ENCODE measurements at regions not wholly inside any gene's neighbourhood (a gene's known extent, or its start where the extent isn't known, plus 50 kb on each side); places are given as distances from the start of the nearest gene placed in this dataset.
A peak's percentile ranks its signal among the peaks of the same experiment; 100 is the strongest.

- no peak for DNase-seq (ENCODE audit: low read depth in 4 of 4, low spot score in 3 of 4)
Observed at GRCh38 chr12:124402248-124403066, 107.6 kb downstream of the RFLNA start.

- DNase-seq (ENCODE audit: low read depth in 4 of 4, low spot score in 3 of 4), result peak in 1 of 4 donors; percentile 51
Observed at GRCh38 chr12:124401704-124402221, 106.9 kb downstream of the RFLNA start.

- no peak for DNase-seq (ENCODE audit: low read depth in 4 of 4, low spot score in 3 of 4)
Observed at GRCh38 chr12:124400124-124400523, 105.2 kb downstream of the RFLNA start.

- DNase-seq (ENCODE audit: low read depth in 4 of 4, low spot score in 3 of 4), result no peak
Observed at GRCh38 chr12:124399622-124400021, 104.7 kb downstream of the RFLNA start.

GRCh38 chr12:124398578-124399227 lies 103.8 kb downstream of the RFLNA start:
- no peak for DNase-seq (ENCODE audit: low read depth in 4 of 4, low spot score in 3 of 4)

- no peak for DNase-seq (ENCODE audit: low read depth in 4 of 4, low spot score in 3 of 4)
Observed at GRCh38 chr12:124397807-124398577, 103.1 kb downstream of the RFLNA start.

- DNase-seq (ENCODE audit: low read depth in 4 of 4, low spot score in 3 of 4), result no peak
Observed at GRCh38 chr12:124397399-124397679, 102.4 kb downstream of the RFLNA start.

GRCh38 chr12:124396544-124397398 lies 101.9 kb downstream of the RFLNA start:
- no peak for DNase-seq (ENCODE audit: low read depth in 4 of 4, low spot score in 3 of 4)

GRCh38 chr12:124395986-124396385 lies 101.1 kb downstream of the RFLNA start:
- DNase-seq (ENCODE audit: low read depth in 4 of 4, low spot score in 3 of 4), result no peak

GRCh38 chr12:124395284-124395752 lies 100.4 kb downstream of the RFLNA start:
- no peak for DNase-seq (ENCODE audit: low read depth in 4 of 4, low spot score in 3 of 4)

- no peak for DNase-seq (ENCODE audit: low read depth in 4 of 4, low spot score in 3 of 4)
Observed at GRCh38 chr12:124394462-124395128, 99.7 kb downstream of the RFLNA start.

GRCh38 chr12:124393831-124394230 lies 98.9 kb downstream of the RFLNA start:
- no peak for DNase-seq (ENCODE audit: low read depth in 4 of 4, low spot score in 3 of 4)

- no peak for DNase-seq (ENCODE audit: low read depth in 4 of 4, low spot score in 3 of 4)
Observed at GRCh38 chr12:124393414-124393790, 98.5 kb downstream of the RFLNA start.

GRCh38 chr12:124392667-124393413 lies 97.9 kb downstream of the RFLNA start:
- no peak for DNase-seq (ENCODE audit: low read depth in 4 of 4, low spot score in 3 of 4)

- DNase-seq (ENCODE audit: low read depth in 4 of 4, low spot score in 3 of 4), result no peak
Observed at GRCh38 chr12:124392271-124392666, 97.4 kb downstream of the RFLNA start.

- no peak for DNase-seq (ENCODE audit: low read depth in 4 of 4, low spot score in 3 of 4)
Observed at GRCh38 chr12:124391340-124392261, 96.7 kb downstream of the RFLNA start.

- DNase-seq (ENCODE audit: low read depth in 4 of 4, low spot score in 3 of 4), result no peak
Observed at GRCh38 chr12:124390442-124391097, 95.7 kb downstream of the RFLNA start.

Data from right renal pelvis (tissue), 4 donors.